Adrenal gland (tissue), 5 donors: ENCODE measurements at regions not wholly inside any gene's neighbourhood (a gene's known extent, or its start where the extent isn't known, plus 50 kb on each side); places are given as distances from the start of the nearest gene placed in this dataset.

Source experiments
- POLR2A ChIP-seq, 2 donors: fragments of 450-650 bp; IDR thresholded peaks; one replicate each; pipeline ENCODE4 v1.6.1; 2017; ENCODE audit warnings: antibody characterized with exemption in 2 of 2, mild to moderate bottlenecking in 2 of 2, moderate library complexity in 1 of 2
- TF ChIP-seq, protein P1 (sequence below), 6 experiments: fragments of 450-650 bp in 4 of 6; fragments of 200-600 bp in 2 of 6; sonication (generic) in 1 of 6; IDR thresholded peaks; 1 replicate in 5 of 6; 2 replicates in 1 of 6; pipeline versions ENCODE4 v1.5.1 to v1.8.0; 2016 to 2021; ENCODE audit warnings: antibody characterized with exemption in 6 of 6, mild to moderate bottlenecking in 2 of 6, moderate library complexity in 1 of 6
- donor health status: DM: no; HTN: no; CAD: no.

DNA sequence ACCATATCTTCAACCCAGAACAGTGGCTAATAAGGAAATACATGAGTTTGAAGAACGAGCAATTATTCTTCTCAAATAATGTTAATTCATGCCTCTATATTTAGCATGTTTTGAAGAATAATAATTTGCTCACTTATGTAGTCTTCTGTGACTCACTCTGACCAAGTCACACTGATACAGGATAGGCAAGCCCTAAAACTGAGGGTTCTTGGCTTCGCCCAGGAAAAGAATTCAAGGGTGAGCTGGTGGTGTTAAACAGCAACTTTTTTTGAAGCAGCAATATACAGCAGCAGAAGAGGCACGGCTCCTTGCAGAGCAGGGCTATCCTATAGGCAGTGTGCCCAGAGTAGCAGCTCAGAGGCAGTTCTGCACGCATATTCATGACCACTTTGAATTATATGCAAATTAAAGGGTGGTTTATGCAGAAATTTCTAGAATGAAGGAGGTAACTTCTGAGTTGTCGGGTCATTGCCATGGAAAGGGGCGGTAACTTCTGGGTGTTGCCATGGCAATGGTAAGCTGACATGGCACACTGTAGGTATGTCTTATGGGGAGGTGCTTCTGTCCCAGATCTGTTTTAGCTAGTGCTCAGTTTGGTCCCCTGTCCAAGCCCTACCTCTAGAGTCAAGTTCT lies 200.6 kb downstream of the RND3 start:
- TF ChIP-seq, protein P1, sequence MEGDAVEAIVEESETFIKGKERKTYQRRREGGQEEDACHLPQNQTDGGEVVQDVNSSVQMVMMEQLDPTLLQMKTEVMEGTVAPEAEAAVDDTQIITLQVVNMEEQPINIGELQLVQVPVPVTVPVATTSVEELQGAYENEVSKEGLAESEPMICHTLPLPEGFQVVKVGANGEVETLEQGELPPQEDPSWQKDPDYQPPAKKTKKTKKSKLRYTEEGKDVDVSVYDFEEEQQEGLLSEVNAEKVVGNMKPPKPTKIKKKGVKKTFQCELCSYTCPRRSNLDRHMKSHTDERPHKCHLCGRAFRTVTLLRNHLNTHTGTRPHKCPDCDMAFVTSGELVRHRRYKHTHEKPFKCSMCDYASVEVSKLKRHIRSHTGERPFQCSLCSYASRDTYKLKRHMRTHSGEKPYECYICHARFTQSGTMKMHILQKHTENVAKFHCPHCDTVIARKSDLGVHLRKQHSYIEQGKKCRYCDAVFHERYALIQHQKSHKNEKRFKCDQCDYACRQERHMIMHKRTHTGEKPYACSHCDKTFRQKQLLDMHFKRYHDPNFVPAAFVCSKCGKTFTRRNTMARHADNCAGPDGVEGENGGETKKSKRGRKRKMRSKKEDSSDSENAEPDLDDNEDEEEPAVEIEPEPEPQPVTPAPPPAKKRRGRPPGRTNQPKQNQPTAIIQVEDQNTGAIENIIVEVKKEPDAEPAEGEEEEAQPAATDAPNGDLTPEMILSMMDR (IDR thresholded peaks at IDR 0.05) = no peak
- TF ChIP-seq POLR2A (IDR thresholded peaks at IDR 0.05) = no peak
